Neural cell (in vitro differentiated cells): ENCODE measurements at regions not wholly inside any gene's neighbourhood (a gene's known extent, or its start where the extent isn't known, plus 50 kb on each side); places are given as distances from the start of the nearest gene placed in this dataset.

Experiments
- H2AFZ ChIP-seq: fragments of 200-600, 300-800 bp; sonication (generic), shearing (Covaris generic); 2 replicates; pipeline ENCODE4 v1.6.0; 2014; ENCODE audit warnings: low read depth, mild to moderate bottlenecking, antibody characterized with exemption, low read length, moderate library complexity
- H3F3A ChIP-seq: fragments of 200-600 bp; shearing (Covaris generic); 2 replicates; pipeline ENCODE4 v1.6.1; 2016; ENCODE audit warnings: mild to moderate bottlenecking, moderate library complexity, mixed read lengths, antibody characterized with exemption, low read length; ENCODE audit not compliant: insufficient read depth, poor library complexity, severe bottlenecking
- H3K27ac ChIP-seq: fragments of 200-600, 300-800 bp; sonication (generic), shearing (Covaris generic); 2 replicates; pipeline ENCODE4 v1.5.1; 2014; ENCODE audit warnings: mild to moderate bottlenecking, low read length, moderate library complexity
- H3K27me3 ChIP-seq: fragments of 300-800, 200-600 bp; sonication (generic), shearing (Covaris generic); 2 replicates; pipeline ENCODE4 v1.6.0; 2014; ENCODE audit warnings: mild to moderate bottlenecking, low read depth, low read length, moderate library complexity; ENCODE audit not compliant: insufficient read depth
- H3K36me3 ChIP-seq: fragments of 300-800, 200-600 bp; sonication (generic), shearing (Covaris generic); 2 replicates; pipeline ENCODE4 v1.5.1; 2014; ENCODE audit warnings: mild to moderate bottlenecking, antibody characterized with exemption, low read length, moderate library complexity; ENCODE audit not compliant: insufficient read depth
- H3K4me2 ChIP-seq: fragments of 300-800, 200-600 bp; sonication (generic), shearing (Covaris generic); 2 replicates; pipeline ENCODE4 v1.6.0; 2014; ENCODE audit warnings: mild to moderate bottlenecking, low read length
- H3K4me3 ChIP-seq: fragments of 300-800, 200-600 bp; sonication (generic), shearing (Covaris generic); 2 replicates; pipeline ENCODE4 v1.5.1; 2014; ENCODE audit warnings: mild to moderate bottlenecking, low read length, moderate library complexity
- H3K79me2 ChIP-seq: fragments of 200-600 bp; shearing (Covaris generic); replicated peaks from 2 replicates; pipeline ENCODE4 v1.6.0; 2014; ENCODE audit warnings: mild to moderate bottlenecking, low read length, moderate library complexity; ENCODE audit not compliant: insufficient read depth
- H3K9ac ChIP-seq: fragments of 300-800, 200-600 bp; sonication (generic), shearing (Covaris generic); 2 replicates; pipeline ENCODE4 v1.6.1; 2016; ENCODE audit warnings: mild to moderate bottlenecking, low read length, mixed read lengths
- H3K9me2 ChIP-seq: fragments of 200-600 bp; shearing (Covaris generic); 2 replicates; pipeline ENCODE4 v1.6.1; 2016; ENCODE audit warnings: mild to moderate bottlenecking, low read length, mixed read lengths; ENCODE audit not compliant: insufficient read depth
- H3K9me3 ChIP-seq: fragments of 200-600, 300-800 bp; sonication (generic), shearing (Covaris generic); 2 replicates; pipeline ENCODE4 v1.6.1; 2016; ENCODE audit warnings: mild to moderate bottlenecking, mixed run types, low read length, moderate library complexity, mixed read lengths
- H4K20me1 ChIP-seq: fragments of 200-600 bp; shearing (Covaris generic); 2 replicates; pipeline ENCODE4 v1.6.1; 2016; ENCODE audit warnings: mild to moderate bottlenecking, mixed run types; ENCODE audit not compliant: insufficient read depth
- CTCF ChIP-seq: fragments of 450-650 bp; IDR thresholded peaks from 2 replicates; pipeline ENCODE4 v1.5.1; 2014; ENCODE audit warnings: antibody characterized with exemption, mild to moderate bottlenecking, moderate library complexity; ENCODE audit not compliant: poor library complexity, severe bottlenecking
- EP300 ChIP-seq: fragments of 450-650 bp; conservative IDR thresholded peaks from 2 replicates; pipeline ENCODE4 v1.6.1; 2014; ENCODE audit warnings: antibody characterized with exemption, mild to moderate bottlenecking, moderate library complexity; ENCODE audit not compliant: poor library complexity, severe bottlenecking
- EZH2 ChIP-seq: fragments of 200-600, 300-800 bp; shearing (Covaris generic), sonication (generic); IDR thresholded peaks from 2 replicates; pipeline ENCODE4 v1.6.1; 2014; ENCODE audit warnings: antibody characterized with exemption, low read length, borderline replicate concordance, mild to moderate bottlenecking; ENCODE audit not compliant: insufficient read depth, poor library complexity, severe bottlenecking
- MXI1 ChIP-seq: fragments of 450-650 bp; conservative IDR thresholded peaks from 2 replicates; pipeline ENCODE4 v1.6.1; 2014; ENCODE audit warnings: antibody characterized with exemption, mild to moderate bottlenecking; ENCODE audit not compliant: poor library complexity, severe bottlenecking
- POLR2AphosphoS5 ChIP-seq: IDR thresholded peaks from 2 replicates; pipeline ENCODE4 v1.6.1; 2012
- RAD21 ChIP-seq: fragments of 450-650 bp; conservative IDR thresholded peaks from 2 replicates; pipeline ENCODE4 v1.6.1; 2014; ENCODE audit warnings: antibody characterized with exemption, mild to moderate bottlenecking, moderate library complexity
- REST ChIP-seq: IDR thresholded peaks from 2 replicates; pipeline ENCODE4 v1.6.1; 2012; ENCODE audit warnings: borderline replicate concordance
- SMC3 ChIP-seq: fragments of 450-650 bp; conservative IDR thresholded peaks from 2 replicates; pipeline ENCODE4 v1.6.1; 2014; ENCODE audit warnings: antibody characterized with exemption, mild to moderate bottlenecking, moderate library complexity; ENCODE audit not compliant: poor library complexity
- TAF1 ChIP-seq: IDR thresholded peaks from 2 replicates; pipeline ENCODE4 v1.6.1; 2012; ENCODE audit warnings: low read depth

GRCh38 chr11:59267196-59267595 is 54.5 kb upstream of the MPEG1 start:
- no peak overlapping the region for H3K4me2 ChIP-seq
- H3K79me2 ChIP-seq: no peaks in the 10 kb centered on the region
- no peaks in the 10 kb centered on the region for H3K9me3 ChIP-seq
- H3K36me3 ChIP-seq: no peaks in the 10 kb centered on the region
- no peak overlapping the region for H2AFZ ChIP-seq
- H3K27ac ChIP-seq: no peak overlapping the region
- no peaks in the 10 kb centered on the region for H4K20me1 ChIP-seq
- TF ChIP-seq CTCF: no peak
- TF ChIP-seq RAD21: no peak
- no peak for TF ChIP-seq EP300
- no peak for TF ChIP-seq REST
- no peak for TF ChIP-seq TAF1
- TF ChIP-seq SMC3: no peak
- TF ChIP-seq MXI1: no peak
- TF ChIP-seq EZH2: no peak
- TF ChIP-seq POLR2AphosphoS5: no peak
- H3K9me2 ChIP-seq: no peaks in the 10 kb centered on the region
- H3K27me3 ChIP-seq: no peaks in the 10 kb centered on the region
- H3K4me3 ChIP-seq: no peak overlapping the region
- H3K9ac ChIP-seq: no peak overlapping the region
- no peaks in the 10 kb centered on the region for H3F3A ChIP-seq

- Histone ChIP-seq H3F3A (no peaks in the 10 kb centered on the region), H3K9me2 (no peaks in the 10 kb centered on the region), H3K4me2 (no peak overlapping the region), H3K79me2 (no peaks in the 10 kb centered on the region), H3K9me3 (no peaks in the 10 kb centered on the region), H3K27me3 (no peaks in the 10 kb centered on the region), H3K4me3 (no peak overlapping the region), H3K9ac (no peak overlapping the region), H2AFZ (no peak overlapping the region), H3K36me3 (no peaks in the 10 kb centered on the region), H4K20me1 (no peaks in the 10 kb centered on the region), H3K27ac (no peak overlapping the region)
- TF ChIP-seq CTCF: no peak
- no peak for TF ChIP-seq RAD21
- no peak for TF ChIP-seq POLR2AphosphoS5
- no peak for TF ChIP-seq MXI1
- no peak for TF ChIP-seq EZH2
- no peak for TF ChIP-seq TAF1
- no peak for TF ChIP-seq REST
- no peak for TF ChIP-seq EP300
- no peak for TF ChIP-seq SMC3
Measured at GRCh38 chr11:59266491-59266890, 53.8 kb upstream of the MPEG1 start.
